Hematopoietic multipotent progenitor cell treated with erythropoietin and hydrocortisone succinate and interleukin-3 and kit ligand, for 15 days (in vitro differentiated cells): ENCODE measurements at regions not wholly inside any gene's neighbourhood (a gene's known extent, or its start where the extent isn't known, plus 50 kb on each side); places are given as distances from the start of the nearest gene placed in this dataset.

Source experiments
- DNase-seq: peaks from one replicate; pipeline ENCODE4 v3.0.0-alpha.2; 2015; ENCODE audit warnings: low spot score

- no peak for DNase-seq
Observed at GRCh38 chr10:31583293-31583692, 264.3 kb downstream of the ZEB1 start.

DNA sequence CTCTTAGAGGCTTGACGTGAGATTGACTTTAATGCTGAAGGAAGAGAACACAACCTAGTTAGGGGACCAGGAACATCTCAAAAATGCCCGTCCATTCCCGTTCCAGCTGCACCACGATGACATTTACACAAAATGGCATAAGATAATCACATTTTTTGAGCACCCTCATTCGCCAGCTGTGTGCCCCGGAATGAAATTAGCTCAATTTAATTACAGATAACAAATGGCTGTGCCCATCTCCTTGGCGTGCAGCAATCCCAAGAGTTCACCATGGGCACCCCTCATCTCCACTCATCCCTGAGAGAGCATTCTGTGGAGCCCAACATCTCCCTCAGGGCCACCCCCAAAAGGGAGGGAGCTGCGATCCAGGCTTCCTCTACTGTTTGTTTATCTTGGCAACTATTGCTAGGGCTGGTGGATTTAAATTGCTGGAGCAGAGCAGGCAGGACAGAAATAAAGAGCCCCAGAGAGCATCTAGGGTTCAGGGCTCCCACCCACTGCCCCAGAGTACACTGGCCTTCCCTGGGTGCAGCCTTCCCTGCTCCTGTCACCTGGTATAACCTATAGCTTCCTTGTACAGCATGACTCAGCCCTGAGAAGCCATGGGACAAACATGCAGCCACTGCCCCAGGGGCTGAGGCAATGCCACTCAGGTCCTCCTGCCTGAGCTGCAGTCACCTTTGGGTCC lies 263.5 kb downstream of the ZEB1 start:
- no peak for DNase-seq

- DNase-seq, result no peak
Observed at GRCh38 chr10:31581741-31582323, 262.8 kb downstream of the ZEB1 start.

GRCh38 chr10:31580646-31581045 lies 261.6 kb downstream of the ZEB1 start:
- no peak for DNase-seq
